ENCODE measurements at regions not wholly inside any gene's neighbourhood (a gene's known extent, or its start where the extent isn't known, plus 50 kb on each side); places are given as distances from the start of the nearest gene placed in this dataset.

DNA sequence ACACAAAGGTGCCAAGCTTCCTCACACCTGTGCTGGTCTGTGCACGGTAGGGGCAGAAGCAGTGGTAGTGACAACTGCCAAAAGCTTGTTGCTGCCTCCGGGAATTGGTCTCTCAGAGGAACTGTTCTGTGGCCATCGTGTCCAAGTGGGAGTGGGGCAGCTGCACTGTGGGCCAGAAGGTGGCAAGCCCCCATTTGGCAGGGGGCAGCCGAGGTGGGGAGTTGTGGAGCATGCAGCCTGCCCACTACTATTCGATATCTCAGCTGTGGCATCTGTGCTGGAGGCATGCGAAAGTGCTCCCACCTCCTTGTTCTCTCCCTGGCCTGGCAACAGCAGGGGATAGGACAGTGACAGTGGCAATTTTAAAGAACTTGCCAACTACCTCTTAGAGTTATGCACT, 192.8 kb downstream of the TBX22 start:
- no peaks in the 10 kb centered on the region for H3K9me3 ChIP-seq
- ATAC-seq (ENCODE audit: insufficient number of reproducible peaks, low FRiP score, low read depth): no peak
- H3K4me1 ChIP-seq (ENCODE audit: control insufficient read depth in 1 of 2, low read depth in 2 of 2): no peaks in the 10 kb centered on the region
- no peak overlapping the region for H3K4me3 ChIP-seq
- no peaks in the 10 kb centered on the region for H3K36me3 ChIP-seq
- no peak for DNase-seq (ENCODE audit: low spot score)
- no peaks in the 10 kb centered on the region for H3K27me3 ChIP-seq (replicated peaks; ENCODE audit: insufficient read depth)
- no peak overlapping the region for H3K27ac ChIP-seq
- TF ChIP-seq, protein P1, sequence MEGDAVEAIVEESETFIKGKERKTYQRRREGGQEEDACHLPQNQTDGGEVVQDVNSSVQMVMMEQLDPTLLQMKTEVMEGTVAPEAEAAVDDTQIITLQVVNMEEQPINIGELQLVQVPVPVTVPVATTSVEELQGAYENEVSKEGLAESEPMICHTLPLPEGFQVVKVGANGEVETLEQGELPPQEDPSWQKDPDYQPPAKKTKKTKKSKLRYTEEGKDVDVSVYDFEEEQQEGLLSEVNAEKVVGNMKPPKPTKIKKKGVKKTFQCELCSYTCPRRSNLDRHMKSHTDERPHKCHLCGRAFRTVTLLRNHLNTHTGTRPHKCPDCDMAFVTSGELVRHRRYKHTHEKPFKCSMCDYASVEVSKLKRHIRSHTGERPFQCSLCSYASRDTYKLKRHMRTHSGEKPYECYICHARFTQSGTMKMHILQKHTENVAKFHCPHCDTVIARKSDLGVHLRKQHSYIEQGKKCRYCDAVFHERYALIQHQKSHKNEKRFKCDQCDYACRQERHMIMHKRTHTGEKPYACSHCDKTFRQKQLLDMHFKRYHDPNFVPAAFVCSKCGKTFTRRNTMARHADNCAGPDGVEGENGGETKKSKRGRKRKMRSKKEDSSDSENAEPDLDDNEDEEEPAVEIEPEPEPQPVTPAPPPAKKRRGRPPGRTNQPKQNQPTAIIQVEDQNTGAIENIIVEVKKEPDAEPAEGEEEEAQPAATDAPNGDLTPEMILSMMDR (IDR thresholded peaks at IDR 0.05): no peak

DNA sequence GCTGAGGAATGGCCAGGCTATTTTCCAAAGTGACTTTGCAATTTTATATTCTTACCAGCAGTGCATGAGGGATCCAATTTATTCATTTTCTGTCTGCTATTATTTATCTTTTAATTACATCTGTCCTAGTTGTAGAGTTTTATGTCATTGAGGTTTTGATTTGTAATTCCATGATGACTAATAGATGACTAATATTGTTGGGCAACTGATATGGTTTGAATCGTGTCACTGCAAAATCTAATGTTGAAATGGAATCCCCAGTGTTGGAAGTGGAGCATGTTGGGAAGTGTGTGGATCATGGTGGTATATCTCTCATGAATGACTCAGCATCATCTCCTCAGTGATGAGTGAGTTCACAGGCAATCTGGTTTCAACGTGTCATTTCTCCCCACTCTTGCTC, 201.5 kb downstream of the TBX22 start:
- no peaks in the 10 kb centered on the region for H3K4me1 ChIP-seq (ENCODE audit: control insufficient read depth in 1 of 2, low read depth in 2 of 2)
- no peaks in the 10 kb centered on the region for H3K36me3 ChIP-seq
- TF ChIP-seq, protein P1 (IDR thresholded peaks at IDR 0.05): no peak
- no peak overlapping the region for H3K27ac ChIP-seq
- H3K4me3 ChIP-seq: no peak overlapping the region
- DNase-seq (ENCODE audit: low spot score) (no peak), ATAC-seq (ENCODE audit: insufficient number of reproducible peaks, low FRiP score, low read depth) (no peak)
- no peaks in the 10 kb centered on the region for H3K27me3 ChIP-seq (replicated peaks; ENCODE audit: insufficient read depth)
- H3K9me3 ChIP-seq: no peaks in the 10 kb centered on the region

DNA sequence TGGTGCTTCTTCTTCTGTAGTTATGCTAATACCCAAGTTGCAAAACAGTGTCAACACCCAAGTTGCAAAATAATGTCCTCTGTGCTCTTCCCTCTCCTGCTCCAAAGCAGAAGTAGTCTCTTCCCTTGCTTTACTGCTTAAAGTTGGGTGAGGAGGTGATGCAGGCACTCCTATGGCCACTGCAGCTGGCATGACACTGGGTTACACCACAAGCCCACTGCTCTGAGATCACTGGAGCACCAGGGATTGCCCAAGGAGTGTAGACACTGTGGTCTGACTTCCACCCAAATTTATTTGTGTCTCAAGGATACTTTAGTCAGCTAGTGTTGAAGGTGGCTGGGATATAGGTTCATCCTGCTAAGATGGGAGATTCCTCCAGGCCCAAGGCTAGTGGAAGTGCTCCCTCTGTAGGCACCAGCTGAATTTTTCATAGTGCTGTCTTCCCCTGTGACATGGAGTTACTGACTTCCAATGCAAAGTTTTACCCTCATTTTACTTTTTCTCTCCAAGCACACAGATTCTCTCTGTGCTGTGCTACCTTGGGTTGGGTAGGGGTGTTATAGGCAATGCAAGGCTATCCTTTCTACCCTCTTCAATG, 196.2 kb upstream of the TENT5D start:
- ATAC-seq (ENCODE audit: insufficient number of reproducible peaks, low FRiP score, low read depth): no peak
- DNase-seq (ENCODE audit: low spot score): no peak
- no peaks in the 10 kb centered on the region for H3K9me3 ChIP-seq
- H3K4me3 ChIP-seq: no peak overlapping the region
- no peaks in the 10 kb centered on the region for H3K4me1 ChIP-seq (ENCODE audit: control insufficient read depth in 1 of 2, low read depth in 2 of 2)
- H3K27me3 ChIP-seq (replicated peaks; ENCODE audit: insufficient read depth): no peaks in the 10 kb centered on the region
- TF ChIP-seq, protein P1 (IDR thresholded peaks at IDR 0.05): no peak
- no peak overlapping the region for H3K27ac ChIP-seq
- H3K36me3 ChIP-seq: no peaks in the 10 kb centered on the region

DNA sequence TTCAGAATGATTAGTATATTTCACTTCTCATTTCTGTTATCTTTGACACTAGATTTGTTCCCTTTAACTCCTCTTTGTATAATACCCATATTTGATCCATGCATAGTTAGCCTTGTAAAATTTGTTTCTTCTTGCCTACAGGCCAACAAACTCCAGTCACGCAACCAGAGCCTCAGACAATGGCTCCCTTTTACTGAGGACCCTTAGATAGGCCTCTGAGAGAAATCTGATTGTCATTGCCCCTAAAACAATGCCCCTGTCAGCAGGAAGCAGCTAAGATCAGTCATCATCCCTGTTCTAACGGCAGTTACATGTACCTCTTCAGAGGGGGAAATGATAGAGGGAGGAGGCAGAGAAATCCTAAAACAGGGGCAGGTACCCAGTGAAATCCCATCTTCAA, 190.6 kb upstream of the TENT5D start:
- TF ChIP-seq, protein P1 (IDR thresholded peaks at IDR 0.05): no peak
- no peaks in the 10 kb centered on the region for H3K36me3 ChIP-seq
- H3K27ac ChIP-seq: no peak overlapping the region
- no peaks in the 10 kb centered on the region for H3K4me1 ChIP-seq (ENCODE audit: control insufficient read depth in 1 of 2, low read depth in 2 of 2)
- H3K9me3 ChIP-seq: no peaks in the 10 kb centered on the region
- ATAC-seq (ENCODE audit: insufficient number of reproducible peaks, low FRiP score, low read depth): no peak
- no peaks in the 10 kb centered on the region for H3K27me3 ChIP-seq (replicated peaks; ENCODE audit: insufficient read depth)
- DNase-seq (ENCODE audit: low spot score): no peak
- H3K4me3 ChIP-seq: no peak overlapping the region

DNA sequence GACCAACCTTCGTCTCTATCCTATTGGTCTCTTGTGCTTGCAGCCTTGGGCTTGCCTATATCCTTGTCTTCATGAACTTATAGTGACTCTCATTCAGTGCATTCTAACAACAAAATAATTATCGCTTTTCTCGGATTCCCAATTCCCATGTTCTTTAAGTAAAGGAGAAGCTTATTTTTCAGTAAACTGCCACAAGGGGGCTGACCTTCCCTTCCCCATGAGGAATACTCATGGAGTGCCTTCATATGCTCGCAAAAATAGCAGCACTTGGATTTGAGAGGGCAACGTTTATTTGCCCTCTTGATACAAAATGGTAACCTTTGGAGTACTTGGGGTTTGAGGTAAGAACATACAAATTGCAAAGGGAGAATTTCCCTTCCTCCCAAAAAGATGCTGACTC, 183.2 kb upstream of the TENT5D start:
- no peak for ATAC-seq (ENCODE audit: insufficient number of reproducible peaks, low FRiP score, low read depth)
- Histone ChIP-seq H3K27ac (no peak overlapping the region), H3K4me3 (no peak overlapping the region), H3K36me3 (no peaks in the 10 kb centered on the region), H3K9me3 (no peaks in the 10 kb centered on the region), H3K27me3 (replicated peaks; ENCODE audit: insufficient read depth) (no peaks in the 10 kb centered on the region), H3K4me1 (ENCODE audit: control insufficient read depth in 1 of 2, low read depth in 2 of 2) (no peaks in the 10 kb centered on the region)
- no peak for DNase-seq (ENCODE audit: low spot score)
- TF ChIP-seq, protein P1 (IDR thresholded peaks at IDR 0.05): no peak
